Left lung (tissue), 4 donors: ENCODE measurements at regions not wholly inside any gene's neighbourhood (a gene's known extent, or its start where the extent isn't known, plus 50 kb on each side); places are given as distances from the start of the nearest gene placed in this dataset.

ENCODE experiments used
- ATAC-seq: fragments of 200-7000 bp; cut with Tn5 transposase; one replicate; pipeline ENCODE4 v1.9.1; 2020; ENCODE audit warnings: moderate library complexity
- DNase-seq, 4 donors: peaks; one replicate each; pipeline ENCODE4 v3.0.0-alpha.2; 2013 to 2020
- H3K27ac ChIP-seq, 2 donors: fragments of 200-600 bp; sonication (generic) in 1 of 2; one replicate each; pipeline versions ENCODE4 v1.5.0 to v1.8.0; 2020 to 2021
- H3K27me3 ChIP-seq, 2 donors: fragments of 200-600 bp; sonication (generic) in 1 of 2; one replicate each; pipeline versions ENCODE4 v1.5.0 to v1.8.0; 2020 to 2021
- H3K36me3 ChIP-seq, 2 donors: fragments of 200-600 bp; sonication (generic) in 1 of 2; one replicate each; pipeline versions ENCODE4 v1.5.0 to v1.8.0; 2020 to 2021
- H3K4me1 ChIP-seq, 2 donors: fragments of 200-600 bp; one replicate each; pipeline ENCODE4 v1.8.0; 2021
- H3K4me3 ChIP-seq, 2 donors: fragments of 200-600 bp; sonication (generic) in 1 of 2; one replicate each; pipeline versions ENCODE4 v1.5.0 to v1.8.0; 2020 to 2021; ENCODE audit warnings: mild to moderate bottlenecking in 1 of 2
- H3K9me3 ChIP-seq, 2 donors: fragments of 200-600 bp; sonication (generic) in 1 of 2; one replicate each; pipeline versions ENCODE4 v1.5.0 to v1.8.0; 2020 to 2021
- intact Hi-C, 2 donors: fragments of 100-400 bp; cut with DNase I; formaldehyde crosslinking; loops; one replicate each; pipeline versions ENCODE4 v1.11.2 to v1.14.2; 2022
- TF ChIP-seq, protein P1 (sequence below), 2 donors: fragments of 200-600 bp; sonication (generic) in 1 of 2; IDR thresholded peaks; one replicate each; pipeline versions ENCODE4 v1.5.0 to v1.8.0; 2021; ENCODE audit warnings: antibody characterized with exemption in 2 of 2
- donor health status: DM: no; HTN: yes; CAD: no.
- donor health status: DM: no; HTN: no; CAD: no.

DNA sequence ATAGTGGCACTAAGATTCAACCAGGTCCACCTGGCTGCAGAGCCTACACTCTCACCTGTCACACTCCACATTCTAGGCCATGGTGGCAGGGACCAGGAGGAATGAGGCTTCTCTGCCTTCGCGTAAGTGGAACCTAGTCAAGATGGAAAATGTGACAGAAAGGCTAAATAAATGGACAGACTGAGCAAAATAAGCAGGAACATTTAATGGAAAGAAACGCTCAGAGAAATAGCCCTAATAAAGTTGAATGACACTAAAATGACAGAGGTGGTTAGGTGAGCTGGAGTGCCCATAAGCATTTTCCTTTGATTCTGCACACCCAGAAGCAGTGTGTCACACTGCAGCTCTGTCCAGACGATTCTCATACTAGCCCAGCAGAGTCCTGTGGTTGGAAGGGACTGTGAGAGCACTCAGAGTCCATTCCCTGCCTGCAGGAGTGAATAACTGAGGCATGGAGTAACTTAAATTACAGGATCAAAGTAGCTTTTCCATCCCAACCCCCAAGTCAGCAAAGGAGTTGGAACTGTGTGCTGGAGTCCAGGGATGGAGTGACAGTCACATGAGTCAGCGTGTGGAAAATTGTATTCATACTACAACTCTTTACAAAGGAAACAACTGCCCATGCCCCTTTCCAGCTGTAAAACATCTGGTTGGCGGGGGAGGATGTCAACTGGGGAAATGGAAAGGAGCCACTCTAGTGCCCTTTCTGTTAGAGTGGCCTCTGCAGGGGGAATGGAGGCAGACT, 105.4 kb upstream of the LGALSL start:
- ATAC-seq (no peak), DNase-seq (no peak)
- Histone ChIP-seq H3K4me1 (no peaks in the 10 kb centered on the region), H3K27me3 (no peaks in the 10 kb centered on the region), H3K9me3 (no peaks in the 10 kb centered on the region), H3K27ac (no peak overlapping the region), H3K36me3 (no peaks in the 10 kb centered on the region), H3K4me3 (no peak overlapping the region)
- intact Hi-C loops, result loop anchor here in 1 of 2 donors (10.0 kb wide), 1 partner anchor 136 kb away; no protein-coding TSS in a partner anchor
- TF ChIP-seq, protein P1, sequence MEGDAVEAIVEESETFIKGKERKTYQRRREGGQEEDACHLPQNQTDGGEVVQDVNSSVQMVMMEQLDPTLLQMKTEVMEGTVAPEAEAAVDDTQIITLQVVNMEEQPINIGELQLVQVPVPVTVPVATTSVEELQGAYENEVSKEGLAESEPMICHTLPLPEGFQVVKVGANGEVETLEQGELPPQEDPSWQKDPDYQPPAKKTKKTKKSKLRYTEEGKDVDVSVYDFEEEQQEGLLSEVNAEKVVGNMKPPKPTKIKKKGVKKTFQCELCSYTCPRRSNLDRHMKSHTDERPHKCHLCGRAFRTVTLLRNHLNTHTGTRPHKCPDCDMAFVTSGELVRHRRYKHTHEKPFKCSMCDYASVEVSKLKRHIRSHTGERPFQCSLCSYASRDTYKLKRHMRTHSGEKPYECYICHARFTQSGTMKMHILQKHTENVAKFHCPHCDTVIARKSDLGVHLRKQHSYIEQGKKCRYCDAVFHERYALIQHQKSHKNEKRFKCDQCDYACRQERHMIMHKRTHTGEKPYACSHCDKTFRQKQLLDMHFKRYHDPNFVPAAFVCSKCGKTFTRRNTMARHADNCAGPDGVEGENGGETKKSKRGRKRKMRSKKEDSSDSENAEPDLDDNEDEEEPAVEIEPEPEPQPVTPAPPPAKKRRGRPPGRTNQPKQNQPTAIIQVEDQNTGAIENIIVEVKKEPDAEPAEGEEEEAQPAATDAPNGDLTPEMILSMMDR (IDR thresholded peaks at IDR 0.05), result no peak

DNA sequence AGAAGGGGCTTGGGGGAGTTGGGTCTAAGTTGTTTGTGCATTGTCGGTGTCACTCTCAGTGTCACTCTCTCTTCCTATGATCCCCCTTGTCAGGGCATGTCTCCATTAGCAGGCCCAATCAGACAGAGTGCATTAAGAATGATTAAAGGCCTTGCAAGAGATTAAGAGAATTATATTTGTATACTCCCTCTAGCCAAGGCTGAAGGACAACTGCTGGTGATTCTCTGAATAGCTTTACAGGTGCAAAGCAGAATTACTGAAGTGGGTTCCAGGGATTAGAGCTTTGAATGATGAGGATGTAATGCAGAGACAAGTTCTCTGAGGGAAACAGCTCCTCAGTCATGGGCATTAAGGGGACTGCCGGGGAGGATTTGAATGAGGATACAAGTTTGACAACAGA, 104.8 kb upstream of the LGALSL start:
- intact Hi-C loops, result loop anchor here in 1 of 2 donors (10.0 kb wide), 1 partner anchor 136 kb away; no protein-coding TSS in a partner anchor
- ATAC-seq, result no peak

DNA sequence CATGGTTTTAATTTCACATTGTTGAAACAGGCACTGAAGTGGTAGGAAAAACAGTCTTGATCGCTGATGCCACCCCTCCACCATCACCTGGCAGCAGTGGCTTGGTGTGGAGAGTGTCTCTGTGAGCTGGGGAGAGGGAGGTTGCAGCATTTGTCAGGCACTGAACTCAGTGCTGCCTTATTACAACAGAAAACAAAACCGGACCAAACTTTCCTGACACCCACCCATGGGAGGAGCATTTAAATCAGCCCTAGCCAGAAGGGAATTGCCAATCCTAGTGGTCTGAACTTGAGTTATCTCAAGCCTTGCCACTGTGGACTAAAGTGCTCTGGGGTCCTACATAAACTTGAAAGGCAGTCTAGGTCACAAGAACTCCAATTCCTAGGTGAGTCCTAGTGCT, 103.0 kb upstream of the LGALSL start:
- DNase-seq (no peak), ATAC-seq (no peak)
- TF ChIP-seq, protein P1 (IDR thresholded peaks at IDR 0.05), result no peak
- Histone ChIP-seq H3K9me3 (no peaks in the 10 kb centered on the region), H3K27me3 (no peaks in the 10 kb centered on the region), H3K36me3 (no peaks in the 10 kb centered on the region), H3K27ac (no peak overlapping the region), H3K4me1 (no peaks in the 10 kb centered on the region), H3K4me3 (no peak overlapping the region)
- intact Hi-C loops, result no loop called here

More for the DNA sequence above, 104.8 kb upstream of the LGALSL start:
- TF ChIP-seq, protein P1 (IDR thresholded peaks at IDR 0.05), result no peak
- Histone ChIP-seq H3K36me3 (no peaks in the 10 kb centered on the region), H3K27ac (no peak overlapping the region), H3K9me3 (no peaks in the 10 kb centered on the region), H3K4me1 (no peaks in the 10 kb centered on the region), H3K4me3 (no peak overlapping the region), H3K27me3 (no peaks in the 10 kb centered on the region)
- no peak for DNase-seq

DNA sequence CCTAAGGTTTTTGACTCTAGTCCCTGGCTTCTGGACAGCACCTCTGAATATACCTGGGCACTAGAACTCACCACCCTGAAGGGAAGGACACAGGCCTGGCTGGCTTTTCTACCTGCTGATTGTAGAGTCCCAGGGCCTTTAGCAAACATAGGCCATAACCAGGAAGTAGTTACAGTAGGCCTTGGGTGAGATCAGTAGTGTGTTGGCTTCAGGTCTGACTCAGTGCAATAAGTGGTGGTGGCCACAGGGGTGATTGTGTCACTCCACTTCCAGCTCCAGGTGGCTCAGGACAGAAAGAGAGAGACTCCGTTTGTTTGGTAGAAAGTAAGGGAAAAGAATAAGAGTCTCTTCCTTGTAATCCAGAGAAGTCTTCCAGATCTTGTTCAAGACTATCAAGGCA, 101.7 kb upstream of the LGALSL start:
- TF ChIP-seq, protein P1 (IDR thresholded peaks at IDR 0.05), result no peak
- H3K27me3 ChIP-seq, result no peaks in the 10 kb centered on the region
- intact Hi-C loops, result no loop called here
- DNase-seq (no peak), ATAC-seq (peak; percentile 80)
- H3K9me3 ChIP-seq, result no peaks in the 10 kb centered on the region
- H3K4me3 ChIP-seq, result no peak overlapping the region
- H3K36me3 ChIP-seq, result no peaks in the 10 kb centered on the region
- H3K4me1 ChIP-seq, result no peaks in the 10 kb centered on the region
- no peak overlapping the region for H3K27ac ChIP-seq

DNA sequence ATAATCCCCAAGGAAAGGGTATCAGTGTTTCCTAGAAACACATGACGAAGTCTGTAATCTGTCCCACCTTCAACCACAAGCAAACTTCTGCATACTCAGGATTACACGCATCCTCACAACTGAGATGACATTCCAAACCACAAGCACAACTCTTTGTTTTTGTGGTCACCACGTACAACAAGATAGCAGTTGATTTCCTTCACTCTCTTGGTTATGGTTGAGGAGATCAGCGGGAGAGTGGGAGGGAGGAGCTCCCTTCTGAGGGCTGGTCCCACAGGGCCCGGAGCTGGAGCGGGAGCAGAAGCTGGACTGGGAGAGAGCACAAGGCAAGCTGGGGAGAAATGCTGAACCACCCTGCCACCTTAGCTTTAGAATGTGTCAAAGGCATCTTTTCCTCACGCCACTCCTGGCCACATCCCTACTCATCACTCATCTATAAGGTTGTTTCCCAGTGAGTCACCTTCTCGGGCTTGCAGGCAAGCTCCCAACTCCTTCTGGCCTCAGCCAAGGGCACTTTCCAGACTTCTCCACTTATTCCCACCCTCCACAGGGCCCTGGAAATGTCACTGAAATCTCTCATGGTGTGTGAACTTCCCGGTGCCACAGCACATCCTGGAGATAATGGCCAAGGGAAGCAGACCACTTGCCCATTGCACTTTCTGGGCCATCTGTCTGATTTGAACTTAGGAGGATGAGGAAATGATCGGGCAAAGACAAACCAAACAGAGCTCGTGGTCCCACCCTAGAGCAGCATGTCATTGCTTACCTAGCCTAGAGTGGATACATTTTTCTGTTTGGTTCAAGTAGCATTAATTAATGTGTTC, 98.9 kb upstream of the LGALSL start:
- DNase-seq, result no peak
- Histone ChIP-seq H3K27me3 (no peaks in the 10 kb centered on the region), H3K27ac (peak overlapping the region in 1 of 2 donors; percentile 33), H3K4me3 (no peak overlapping the region), H3K9me3 (no peaks in the 10 kb centered on the region), H3K36me3 (no peaks in the 10 kb centered on the region), H3K4me1 (peaks cover 5% of the 10 kb centered on the region in 2 donors)
- intact Hi-C loops, result no loop called here
- ATAC-seq, result no peak
- TF ChIP-seq, protein P1 (IDR thresholded peaks at IDR 0.05), result no peak
